ENCODE measurements at regions not wholly inside any gene's neighbourhood (a gene's known extent, or its start where the extent isn't known, plus 50 kb on each side); places are given as distances from the start of the nearest gene placed in this dataset.

GRCh38 chr2:64234150-64234549 lies 89.9 kb upstream of the PELI1 start:
- TF ChIP-seq, protein P1, sequence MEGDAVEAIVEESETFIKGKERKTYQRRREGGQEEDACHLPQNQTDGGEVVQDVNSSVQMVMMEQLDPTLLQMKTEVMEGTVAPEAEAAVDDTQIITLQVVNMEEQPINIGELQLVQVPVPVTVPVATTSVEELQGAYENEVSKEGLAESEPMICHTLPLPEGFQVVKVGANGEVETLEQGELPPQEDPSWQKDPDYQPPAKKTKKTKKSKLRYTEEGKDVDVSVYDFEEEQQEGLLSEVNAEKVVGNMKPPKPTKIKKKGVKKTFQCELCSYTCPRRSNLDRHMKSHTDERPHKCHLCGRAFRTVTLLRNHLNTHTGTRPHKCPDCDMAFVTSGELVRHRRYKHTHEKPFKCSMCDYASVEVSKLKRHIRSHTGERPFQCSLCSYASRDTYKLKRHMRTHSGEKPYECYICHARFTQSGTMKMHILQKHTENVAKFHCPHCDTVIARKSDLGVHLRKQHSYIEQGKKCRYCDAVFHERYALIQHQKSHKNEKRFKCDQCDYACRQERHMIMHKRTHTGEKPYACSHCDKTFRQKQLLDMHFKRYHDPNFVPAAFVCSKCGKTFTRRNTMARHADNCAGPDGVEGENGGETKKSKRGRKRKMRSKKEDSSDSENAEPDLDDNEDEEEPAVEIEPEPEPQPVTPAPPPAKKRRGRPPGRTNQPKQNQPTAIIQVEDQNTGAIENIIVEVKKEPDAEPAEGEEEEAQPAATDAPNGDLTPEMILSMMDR (IDR thresholded peaks at IDR 0.05) = no peak
- no peak for TF ChIP-seq POLR2A (IDR thresholded peaks at IDR 0.05)

Data from Peyer's patch (tissue), 4 donors.